ENCODE measurements at regions not wholly inside any gene's neighbourhood (a gene's known extent, or its start where the extent isn't known, plus 50 kb on each side); places are given as distances from the start of the nearest gene placed in this dataset.
"Not testable (repeated sequence)": the region's sequence is repeated elsewhere in the genome, so short reads cannot be mapped to it uniquely, and the experiment has no call there.

GRCh38 chr3:162684260-162684659, 1187.7 kb downstream of the OTOL1 start:
- no peak for DNase-seq

DNA sequence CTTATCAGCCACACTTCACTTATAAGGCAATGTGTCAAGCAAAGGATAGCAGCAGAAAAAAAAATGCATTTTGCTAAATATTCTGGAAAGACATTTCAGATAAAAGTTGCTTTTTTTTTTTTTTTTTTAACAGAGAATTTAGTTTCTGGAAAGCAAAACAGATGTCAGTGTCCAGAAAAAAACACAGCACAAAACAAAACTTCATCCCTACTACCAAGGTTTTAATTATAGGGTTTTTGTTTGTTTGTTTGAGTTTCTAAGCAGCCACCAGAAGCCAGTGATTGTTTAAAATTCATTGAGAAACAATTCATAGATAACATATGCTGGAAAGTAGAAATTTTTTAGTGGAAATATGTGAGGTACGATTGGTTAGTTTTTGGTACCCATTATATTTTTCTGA, 1202.7 kb downstream of the OTOL1 start:
- DNase-seq = no peak

- no peak for DNase-seq
Observed at GRCh38 chr3:162701211-162701610, 1204.6 kb downstream of the OTOL1 start.

- no peak for DNase-seq
Observed at GRCh38 chr3:162702768-162703385, 1206.3 kb downstream of the OTOL1 start.

DNA sequence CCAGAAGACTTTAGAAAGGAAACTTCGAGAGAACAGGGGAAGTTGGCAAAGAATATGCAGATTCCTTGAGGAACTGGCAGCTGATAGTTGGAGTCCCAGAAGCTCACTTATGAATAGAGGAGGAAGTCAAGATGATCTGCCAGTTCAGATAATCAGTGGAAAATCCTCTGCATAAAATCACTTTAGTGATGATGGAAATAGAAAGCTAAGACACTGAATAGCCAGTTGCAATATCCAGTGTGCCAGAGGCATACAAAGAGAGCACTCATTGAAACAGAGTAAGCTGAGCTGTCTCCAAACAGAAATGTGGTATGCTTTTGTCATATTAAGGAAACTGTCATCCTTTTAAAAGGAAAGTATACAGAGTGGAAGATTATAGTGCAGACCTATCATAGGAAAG, 1207.6 kb downstream of the OTOL1 start:
- no peak for DNase-seq

DNA sequence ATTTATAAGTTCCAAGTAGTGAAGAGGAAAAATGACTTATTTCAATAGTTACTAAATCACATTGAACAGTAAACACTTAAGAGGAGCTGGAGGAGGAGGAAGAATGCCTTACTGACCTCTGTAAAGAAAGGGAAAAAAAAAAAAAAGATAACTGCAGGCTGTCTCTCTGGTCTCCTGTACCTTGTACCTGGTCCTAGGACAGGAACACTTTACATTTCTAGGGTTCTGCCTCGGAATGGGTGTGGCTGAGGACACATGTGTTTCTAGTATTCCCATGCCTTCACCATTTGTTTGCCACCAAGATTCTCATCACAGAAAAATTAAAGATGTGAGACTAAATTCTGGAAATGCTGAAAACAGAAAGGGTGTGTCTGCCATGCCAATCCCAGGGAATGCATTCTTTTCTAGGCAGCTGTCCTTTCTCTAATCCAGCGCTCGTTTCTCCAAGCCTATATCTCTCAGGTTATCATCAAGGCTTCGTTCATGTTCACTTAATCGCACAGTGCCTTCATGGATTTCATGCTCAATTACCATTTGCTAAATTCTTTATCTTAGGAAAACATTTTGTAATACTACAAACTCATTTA, 1208.3 kb downstream of the OTOL1 start:
- no peak for DNase-seq

DNA sequence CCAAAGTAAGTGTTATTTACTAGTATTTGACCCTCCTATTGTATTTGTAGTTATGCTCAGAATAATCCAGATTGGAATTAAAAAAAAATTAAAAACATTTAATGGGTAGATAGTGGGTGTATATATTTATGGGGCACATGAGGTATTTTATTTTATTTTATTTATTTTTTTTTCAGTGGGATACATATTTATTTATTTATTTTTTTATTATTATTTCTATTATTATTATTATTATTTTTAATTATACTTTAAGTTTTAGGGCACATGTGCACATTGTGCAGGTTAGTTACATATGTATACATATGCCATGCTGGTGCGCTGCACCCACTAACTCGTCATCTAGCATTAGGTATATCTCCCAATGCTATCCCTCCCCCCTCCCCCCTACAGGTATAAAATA, 1211.8 kb downstream of the OTOL1 start:
- not testable (repeated sequence) for DNase-seq

- not testable (repeated sequence) for DNase-seq
Observed at GRCh38 chr3:162708942-162709706, 1212.5 kb downstream of the OTOL1 start.

DNA sequence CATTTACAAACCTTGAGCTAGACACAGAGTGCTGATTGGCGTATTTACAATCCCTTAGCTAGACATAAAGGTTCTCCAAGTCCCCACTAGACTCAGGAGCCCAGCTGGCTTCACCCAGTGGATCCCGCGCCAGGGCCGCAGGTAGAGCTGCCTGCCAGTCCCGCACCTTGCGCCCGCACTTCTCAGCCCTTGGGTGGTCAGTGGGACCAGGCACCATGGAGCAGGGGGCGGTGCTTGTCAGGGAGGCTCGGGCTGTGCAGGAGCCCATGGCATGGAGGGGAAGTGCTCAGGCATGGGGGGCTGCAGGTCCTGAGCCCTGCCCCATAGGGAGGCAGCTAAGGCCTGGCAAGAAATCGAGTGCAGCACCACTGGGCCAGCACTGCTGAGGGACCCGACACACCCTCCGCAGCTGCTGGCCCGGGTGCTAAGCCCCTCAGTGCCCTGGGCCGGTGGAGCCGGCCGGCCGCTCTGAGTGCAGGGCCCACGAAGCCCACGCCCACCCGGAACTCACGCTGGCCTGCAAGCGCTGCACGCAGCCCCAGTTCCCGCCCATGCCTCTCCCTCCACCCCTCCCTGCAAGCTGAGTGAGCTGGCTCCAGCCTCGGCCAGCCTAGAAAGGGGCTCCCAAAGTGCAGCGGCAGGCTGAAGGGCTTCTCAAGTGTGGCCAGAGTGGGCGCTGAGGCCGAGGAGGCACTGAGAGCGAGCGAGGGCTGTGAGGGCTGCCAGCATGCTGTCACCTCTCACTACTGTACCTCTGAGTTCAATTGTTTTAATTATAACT, 1213.9 kb downstream of the OTOL1 start:
- no peak for DNase-seq

- not testable (repeated sequence) for DNase-seq
Observed at GRCh38 chr3:162717074-162717473, 1220.5 kb downstream of the OTOL1 start.

- DNase-seq = no peak
Observed at GRCh38 chr3:162718697-162719096, 1222.1 kb downstream of the OTOL1 start.

- no peak for DNase-seq
Observed at GRCh38 chr3:162719684-162720341, 1223.2 kb downstream of the OTOL1 start.

GRCh38 chr3:162721736-162722135, 1225.1 kb downstream of the OTOL1 start:
- no peak for DNase-seq

DNA sequence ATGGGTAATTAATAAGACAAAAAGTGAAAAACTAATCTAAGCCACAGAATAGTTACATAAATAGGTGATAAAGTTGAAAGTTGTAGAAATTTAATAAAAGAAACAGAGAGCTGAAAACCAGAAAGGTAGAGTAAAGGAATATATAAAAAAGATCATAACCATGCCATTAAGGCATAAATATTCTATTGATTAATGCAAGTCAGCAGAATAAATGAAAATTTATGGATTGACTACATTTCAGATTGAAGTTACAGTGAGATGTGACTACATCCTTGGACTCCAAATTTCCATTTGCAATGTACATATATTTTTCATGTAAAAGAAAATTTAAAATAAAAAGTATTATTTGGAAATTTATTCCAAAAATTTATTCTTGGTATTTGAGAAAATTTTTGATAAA, 1225.7 kb downstream of the OTOL1 start:
- no peak for DNase-seq

- not testable (repeated sequence) for DNase-seq
Observed at GRCh38 chr3:162722796-162723195, 1226.2 kb downstream of the OTOL1 start.

DNA sequence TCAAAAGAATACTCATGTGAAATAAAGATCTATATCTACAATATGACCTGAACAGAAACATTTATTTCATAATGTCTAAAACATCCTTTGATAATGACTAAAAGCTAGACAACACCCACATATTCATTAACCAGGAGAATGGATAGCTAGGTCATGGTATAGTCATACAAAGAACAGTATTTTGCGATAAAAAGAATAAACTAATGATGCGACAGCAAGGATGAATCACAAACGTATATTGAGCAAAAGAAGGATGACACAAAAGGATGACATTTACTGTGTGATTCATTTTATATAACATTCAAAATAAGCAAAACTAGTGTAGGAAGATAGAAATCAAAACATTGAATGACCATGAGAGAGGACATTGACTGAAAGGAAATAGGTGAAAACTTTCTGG, 1233.1 kb downstream of the OTOL1 start:
- no peak for DNase-seq

DNA sequence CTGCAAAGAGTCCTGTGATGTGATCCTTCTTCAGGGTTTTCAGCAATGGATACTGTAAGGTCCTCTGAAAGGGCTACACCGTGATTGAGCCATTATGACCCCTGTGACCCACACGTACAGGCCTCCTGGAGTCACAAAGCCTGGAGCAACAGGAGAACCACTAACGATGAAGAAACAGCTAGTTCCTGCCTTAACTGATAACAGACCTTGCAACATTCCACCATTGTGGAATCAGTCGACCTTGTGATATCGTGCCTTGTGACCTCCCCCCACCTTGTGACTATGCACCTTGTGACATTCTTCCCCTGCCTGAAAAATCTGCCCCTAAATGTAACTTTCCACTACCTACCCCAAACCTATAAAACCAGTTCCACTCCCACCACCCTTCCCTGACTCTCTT, 1235.4 kb downstream of the OTOL1 start:
- not testable (repeated sequence) for DNase-seq

- DNase-seq = no peak
Observed at GRCh38 chr3:162738784-162739183, 1242.2 kb downstream of the OTOL1 start.

GRCh38 chr3:162740941-162741596, 1244.5 kb downstream of the OTOL1 start:
- DNase-seq = no peak

DNA sequence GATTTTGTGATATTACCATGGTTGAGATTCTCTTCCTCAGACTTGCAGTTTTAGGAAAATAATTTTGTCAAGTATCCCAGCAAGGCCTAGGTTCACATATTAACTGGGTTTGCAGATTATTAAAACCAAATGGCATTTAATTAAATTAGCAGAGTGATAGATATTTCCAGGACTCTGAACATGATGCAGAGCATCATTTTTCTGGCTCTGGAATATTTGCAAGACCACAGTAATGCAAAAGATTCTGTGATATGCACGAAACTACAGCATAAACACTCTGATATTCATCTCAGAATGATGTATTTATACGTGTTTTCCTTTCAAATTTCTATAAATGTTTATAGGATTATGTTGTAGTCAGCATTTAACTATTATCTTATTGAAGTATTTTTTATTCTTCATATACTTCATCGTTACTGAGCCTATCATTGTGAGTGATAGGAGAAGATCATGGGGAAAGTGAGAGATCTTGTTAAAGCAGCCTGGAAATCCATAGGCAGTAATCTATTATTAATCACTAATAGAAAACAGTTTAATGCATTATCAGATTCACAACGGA, 1245.6 kb downstream of the OTOL1 start:
- no peak for DNase-seq

GRCh38 chr3:162743091-162743490, 1246.5 kb downstream of the OTOL1 start:
- DNase-seq = no peak

DNA sequence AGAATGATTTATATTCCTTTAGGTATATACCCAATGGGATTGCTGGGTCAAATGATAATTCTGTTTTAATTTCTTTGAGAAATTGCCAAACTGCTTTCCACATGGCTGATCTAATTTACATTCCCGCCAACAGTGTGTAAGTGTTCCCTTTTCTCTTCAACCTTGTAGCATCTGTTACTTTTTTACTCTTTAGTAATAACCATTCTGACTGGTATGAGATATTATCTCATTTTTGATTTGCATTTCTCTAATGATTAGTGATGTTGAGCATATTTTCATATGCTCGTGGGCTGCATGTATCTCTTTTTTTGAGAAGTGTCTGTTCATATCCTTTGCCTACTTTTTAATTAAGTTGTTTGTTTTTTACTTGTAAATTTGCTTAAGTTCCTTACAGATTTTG, 1264.2 kb downstream of the OTOL1 start:
- no peak for DNase-seq

Measured in activated CD4-positive, alpha-beta T cell treated with anti-CD3 and anti-CD28 coated beads, Interleukin-2, Interleukin-6, amounts not matched to agents 100 ng/mL and 50 ng/mL, durations not matched to agents 16 hours and 8 hours (primary cell).